Stomach smooth muscle (tissue), 2 donors: ENCODE measurements at regions not wholly inside any gene's neighbourhood (a gene's known extent, or its start where the extent isn't known, plus 50 kb on each side); places are given as distances from the start of the nearest gene placed in this dataset.

Source experiments
- H3K27ac ChIP-seq: one replicate; pipeline ENCODE4 v1.7.0; 2013; ENCODE audit warnings: mild to moderate bottlenecking, low read length, inconsistent platforms
- H3K27me3 ChIP-seq, 2 donors: one replicate each; pipeline ENCODE4 v1.7.0; 2013; ENCODE audit warnings: low read length in 2 of 2; ENCODE audit not compliant: insufficient read depth in 2 of 2, control insufficient read depth in 1 of 2
- H3K36me3 ChIP-seq, 2 donors: one replicate each; pipeline ENCODE4 v1.7.0; 2013; ENCODE audit warnings: low read length in 2 of 2; ENCODE audit not compliant: control insufficient read depth in 2 of 2, insufficient read depth in 2 of 2
- H3K4me1 ChIP-seq: one replicate; pipeline ENCODE4 v1.7.0; 2013; ENCODE audit warnings: low read length; ENCODE audit not compliant: control insufficient read depth, insufficient read depth
- H3K4me3 ChIP-seq, 2 donors: one replicate each; pipeline ENCODE4 v1.7.0; 2013; ENCODE audit warnings: low read length in 2 of 2
- H3K9ac ChIP-seq, 2 donors: one replicate each; pipeline ENCODE4 v1.7.0; 2013; ENCODE audit warnings: low read length in 2 of 2, mild to moderate bottlenecking in 1 of 2
- H3K9me3 ChIP-seq, 2 donors: one replicate each; pipeline ENCODE4 v1.7.0; 2013; ENCODE audit warnings: low read length in 2 of 2; ENCODE audit not compliant: control insufficient read depth in 2 of 2
- donor health status: healthy.
- donor health status: Pancreatic carcinoma.

DNA sequence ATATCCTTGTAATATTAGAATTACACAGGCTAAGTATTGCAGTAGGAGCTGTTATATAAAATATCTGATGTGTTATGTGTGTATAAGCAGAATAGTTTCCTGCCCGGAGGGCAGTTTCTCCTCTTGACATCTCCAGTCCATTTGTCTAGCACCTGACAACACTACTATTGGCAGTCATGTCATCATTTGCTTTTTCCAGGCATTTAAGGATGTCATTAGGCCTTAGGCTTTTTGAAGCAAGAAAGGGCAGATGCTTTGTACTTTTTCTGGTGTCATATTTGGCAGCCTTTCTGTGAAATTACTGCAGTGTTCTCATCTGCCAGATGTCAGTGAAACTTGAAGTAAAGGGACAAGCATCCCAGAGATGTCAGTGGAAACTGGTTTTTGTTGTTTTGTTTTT is 2017.6 kb upstream of the IGFBP7 start:
- Histone ChIP-seq H3K27me3 (no peaks in the 10 kb centered on the region), H3K27ac (no peak overlapping the region), H3K9me3 (no peaks in the 10 kb centered on the region), H3K4me1 (no peaks in the 10 kb centered on the region), H3K4me3 (no peak overlapping the region), H3K36me3 (no peaks in the 10 kb centered on the region), H3K9ac (no peak overlapping the region)

GRCh38 chr4:59135248-59135985 is 2025.2 kb upstream of the IGFBP7 start:
- no peaks in the 10 kb centered on the region for H3K36me3 ChIP-seq
- no peak overlapping the region for H3K9ac ChIP-seq
- no peaks in the 10 kb centered on the region for H3K4me1 ChIP-seq
- H3K9me3 ChIP-seq = no peaks in the 10 kb centered on the region
- H3K27me3 ChIP-seq = no peaks in the 10 kb centered on the region
- H3K27ac ChIP-seq = no peak overlapping the region
- no peak overlapping the region for H3K4me3 ChIP-seq

DNA sequence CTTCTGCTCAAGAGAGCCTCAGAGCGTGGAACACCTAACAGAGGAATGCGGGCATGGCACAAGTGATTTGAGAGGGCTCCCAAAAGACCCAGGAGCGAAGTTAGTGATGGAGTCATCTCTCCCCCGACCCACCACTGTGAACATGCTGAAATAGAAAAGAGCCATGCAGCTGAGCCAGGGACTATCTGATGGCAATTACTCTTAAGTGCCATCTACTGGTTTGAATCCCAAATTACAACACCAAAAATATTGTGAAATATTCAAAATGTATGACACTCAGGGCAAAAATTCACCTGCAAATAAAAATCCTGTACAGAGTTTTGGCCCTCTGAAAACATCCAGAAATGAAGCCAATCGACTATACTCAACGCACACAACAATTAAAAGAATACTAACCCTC is 2038.9 kb upstream of the ADGRL3 start:
- H3K4me3 ChIP-seq = no peak overlapping the region
- H3K9ac ChIP-seq = no peak overlapping the region
- no peaks in the 10 kb centered on the region for H3K9me3 ChIP-seq
- no peaks in the 10 kb centered on the region for H3K36me3 ChIP-seq
- no peak overlapping the region for H3K27ac ChIP-seq
- H3K4me1 ChIP-seq = no peaks in the 10 kb centered on the region
- no peaks in the 10 kb centered on the region for H3K27me3 ChIP-seq

- no peaks in the 10 kb centered on the region for H3K9me3 ChIP-seq
- H3K4me1 ChIP-seq = no peaks in the 10 kb centered on the region
- H3K27me3 ChIP-seq = no peaks in the 10 kb centered on the region
- no peak overlapping the region for H3K9ac ChIP-seq
- H3K36me3 ChIP-seq = no peaks in the 10 kb centered on the region
- H3K27ac ChIP-seq = no peak overlapping the region
- no peak overlapping the region for H3K4me3 ChIP-seq
Measured at GRCh38 chr4:59175617-59176016, 2024.5 kb upstream of the ADGRL3 start.

GRCh38 chr4:59179372-59179771 is 2020.8 kb upstream of the ADGRL3 start:
- Histone ChIP-seq H3K27ac (no peak overlapping the region), H3K4me1 (no peaks in the 10 kb centered on the region), H3K9me3 (no peaks in the 10 kb centered on the region), H3K27me3 (no peaks in the 10 kb centered on the region), H3K36me3 (no peaks in the 10 kb centered on the region), H3K4me3 (no peak overlapping the region), H3K9ac (no peak overlapping the region)

DNA sequence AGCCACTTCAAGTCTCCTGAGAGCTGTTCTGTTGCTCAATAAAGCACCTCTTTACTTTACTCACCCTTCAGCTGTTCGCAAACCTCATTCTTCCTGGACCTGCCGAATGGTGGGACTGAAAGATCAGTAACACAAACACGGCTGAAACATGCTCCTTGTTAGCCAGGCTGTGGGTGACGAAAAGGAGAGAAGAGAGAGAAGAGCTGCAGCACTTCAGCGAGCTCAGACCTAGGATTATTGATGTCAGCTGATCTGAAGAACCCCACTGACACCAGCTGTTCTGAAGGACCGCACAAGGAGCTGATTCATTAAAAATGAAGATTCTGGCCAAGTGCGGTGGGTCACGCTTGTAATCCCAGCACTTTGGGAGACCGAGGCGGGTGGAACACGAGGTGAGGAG is 2020.0 kb upstream of the ADGRL3 start:
- Histone ChIP-seq H3K9ac (no peak overlapping the region), H3K4me3 (no peak overlapping the region), H3K27me3 (no peaks in the 10 kb centered on the region), H3K4me1 (no peaks in the 10 kb centered on the region), H3K9me3 (no peaks in the 10 kb centered on the region), H3K36me3 (no peaks in the 10 kb centered on the region), H3K27ac (no peak overlapping the region)

- Histone ChIP-seq H3K9ac (no peak overlapping the region), H3K9me3 (no peaks in the 10 kb centered on the region), H3K27ac (no peak overlapping the region), H3K4me1 (no peaks in the 10 kb centered on the region), H3K27me3 (no peaks in the 10 kb centered on the region), H3K4me3 (no peak overlapping the region), H3K36me3 (no peaks in the 10 kb centered on the region)
Measured at GRCh38 chr4:59180969-59181368, 2019.2 kb upstream of the ADGRL3 start.

DNA sequence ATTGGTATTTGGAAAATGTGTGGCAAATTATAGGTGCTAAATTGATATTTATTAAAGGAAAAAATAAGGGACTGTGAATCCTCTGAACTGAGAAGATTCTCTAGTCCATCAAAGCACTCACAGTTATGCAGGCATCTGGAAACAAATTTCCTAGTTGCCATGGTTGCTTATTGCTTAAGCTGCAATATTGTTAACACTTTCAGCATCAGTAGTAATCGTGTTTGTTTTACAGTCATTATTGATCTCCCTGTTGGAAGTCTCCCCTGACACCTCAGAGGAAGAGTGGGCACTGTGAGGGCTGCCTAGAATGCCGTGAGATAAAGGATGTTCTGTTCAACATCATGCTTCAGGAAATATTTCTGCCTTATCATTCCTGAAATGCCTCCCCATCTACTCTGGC is 2004.3 kb upstream of the ADGRL3 start:
- Histone ChIP-seq H3K9ac (no peak overlapping the region), H3K27ac (no peak overlapping the region), H3K9me3 (no peaks in the 10 kb centered on the region), H3K4me1 (no peaks in the 10 kb centered on the region), H3K27me3 (no peaks in the 10 kb centered on the region), H3K36me3 (no peaks in the 10 kb centered on the region), H3K4me3 (no peak overlapping the region)

DNA sequence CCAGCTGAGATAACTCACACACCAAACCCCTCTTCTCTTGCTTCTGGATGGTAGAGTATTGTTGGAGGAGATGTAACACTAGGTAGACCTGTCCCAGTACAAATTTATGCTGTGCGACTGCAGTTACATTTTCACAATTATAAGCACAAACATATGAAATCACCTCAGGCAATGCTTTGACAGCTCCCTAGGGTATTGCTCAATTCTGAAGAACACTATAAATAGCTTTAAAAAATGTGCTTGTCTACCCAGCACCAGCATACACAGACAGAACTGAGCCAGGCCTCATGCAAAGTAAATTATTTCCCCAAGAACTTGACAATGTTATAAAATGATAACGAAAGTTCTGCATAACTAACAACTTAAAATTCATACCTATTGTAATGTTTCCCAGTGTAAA is 1999.1 kb upstream of the ADGRL3 start:
- Histone ChIP-seq H3K27ac (no peak overlapping the region), H3K4me3 (no peak overlapping the region), H3K27me3 (no peaks in the 10 kb centered on the region), H3K36me3 (no peaks in the 10 kb centered on the region), H3K9ac (no peak overlapping the region), H3K4me1 (no peaks in the 10 kb centered on the region), H3K9me3 (peaks cover 0 to 4% of the 10 kb centered on the region in 2 donors)

DNA sequence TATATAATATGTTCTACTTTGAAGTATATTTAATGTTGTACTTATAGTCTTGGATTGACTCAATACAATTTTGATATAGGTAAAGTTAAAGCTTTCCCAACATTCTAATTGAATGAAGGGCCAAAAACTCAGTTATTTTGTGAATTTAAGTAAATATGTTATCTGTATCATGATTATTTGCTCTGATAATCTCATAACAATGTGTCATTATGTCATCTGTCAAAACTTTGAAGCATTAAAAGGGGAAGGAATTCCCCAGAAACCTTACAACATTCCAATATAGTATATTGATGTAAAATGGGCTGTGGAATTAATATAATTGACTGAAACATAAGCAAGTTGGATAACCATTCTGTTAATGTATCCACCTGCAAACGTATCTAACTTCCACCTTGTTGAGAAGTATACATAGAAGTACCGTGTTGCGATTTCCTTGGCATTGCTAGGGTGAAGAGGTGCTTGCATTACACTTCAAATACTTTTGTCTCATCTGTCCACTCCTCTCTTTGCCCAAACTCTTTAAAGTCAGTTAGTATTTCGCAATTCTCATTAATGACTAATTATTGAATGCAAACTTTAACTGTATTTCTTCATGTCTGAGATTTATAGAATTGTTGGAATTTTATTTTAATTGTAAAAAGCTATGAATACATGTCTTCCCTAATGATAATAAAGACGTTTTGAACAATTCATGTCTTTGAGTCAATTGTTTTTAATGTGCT is 1982.1 kb upstream of the ADGRL3 start:
- H3K4me3 ChIP-seq = no peak overlapping the region
- no peak overlapping the region for H3K27ac ChIP-seq

DNA sequence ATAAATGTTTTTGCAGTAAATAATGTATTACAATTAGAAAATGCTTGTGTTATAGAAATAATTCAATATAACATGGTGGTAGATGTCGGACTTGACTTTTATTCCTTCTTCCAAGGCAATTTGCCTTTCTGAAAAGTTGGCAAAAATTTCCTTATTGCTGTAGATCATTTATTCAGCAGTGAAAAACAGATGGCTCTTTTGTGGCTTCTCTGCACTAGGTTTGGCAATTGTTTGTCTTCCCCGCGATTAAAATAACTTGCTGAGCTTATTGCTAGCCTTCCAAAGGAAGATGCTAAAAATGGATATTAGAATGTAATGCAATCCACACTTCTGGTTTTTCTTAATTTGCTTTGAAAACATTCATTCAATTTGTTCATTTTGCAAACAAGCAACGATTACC is 1977.9 kb upstream of the ADGRL3 start:
- Histone ChIP-seq H3K27ac (no peak overlapping the region), H3K4me1 (no peaks in the 10 kb centered on the region), H3K36me3 (no peaks in the 10 kb centered on the region), H3K9me3 (no peaks in the 10 kb centered on the region), H3K4me3 (no peak overlapping the region), H3K27me3 (no peaks in the 10 kb centered on the region), H3K9ac (no peak overlapping the region)

More for the DNA sequence above, 1982.1 kb upstream of the ADGRL3 start:
- H3K36me3 ChIP-seq = no peaks in the 10 kb centered on the region
- H3K4me1 ChIP-seq = no peaks in the 10 kb centered on the region
- no peak overlapping the region for H3K9ac ChIP-seq
- H3K27me3 ChIP-seq = no peaks in the 10 kb centered on the region
- no peaks in the 10 kb centered on the region for H3K9me3 ChIP-seq
